Hepatocyte (in vitro differentiated cells): ENCODE measurements at regions not wholly inside any gene's neighbourhood (a gene's known extent, or its start where the extent isn't known, plus 50 kb on each side); places are given as distances from the start of the nearest gene placed in this dataset.

Experiments used
- DNase-seq: peaks from one replicate; pipeline ENCODE4 v3.0.0-alpha.2; 2016; ENCODE audit warnings: low spot score
- H2AFZ ChIP-seq: fragments of 200-600 bp; sonication (generic); 2 replicates; pipeline ENCODE4 v1.6.0; 2016; ENCODE audit warnings: antibody characterized with exemption, mild to moderate bottlenecking
- H3K27ac ChIP-seq: fragments of 200-600 bp; sonication (generic); 2 replicates; pipeline ENCODE4 v1.5.1; 2016; ENCODE audit warnings: mild to moderate bottlenecking
- H3K27me3 ChIP-seq: fragments of 200-600 bp; sonication (generic); 2 replicates; pipeline ENCODE4 v1.6.1; 2016
- H3K36me3 ChIP-seq: fragments of 200-600 bp; sonication (generic); replicated peaks from 2 replicates; pipeline ENCODE4 v1.5.1; 2016; ENCODE audit warnings: low read depth; ENCODE audit not compliant: insufficient read depth
- H3K4me1 ChIP-seq: fragments of 200-600 bp; sonication (generic); 2 replicates; pipeline ENCODE4 v1.5.1; 2016; ENCODE audit warnings: mild to moderate bottlenecking, moderate library complexity; ENCODE audit not compliant: insufficient read depth
- H3K4me2 ChIP-seq: fragments of 200-600 bp; sonication (generic); 2 replicates; pipeline ENCODE4 v1.6.0; 2016
- H3K4me3 ChIP-seq: fragments of 200-600 bp; sonication (generic); 2 replicates; pipeline ENCODE4 v1.5.1; 2016; ENCODE audit warnings: mild to moderate bottlenecking
- H3K79me2 ChIP-seq: fragments of 200-600 bp; sonication (generic); 2 replicates; pipeline ENCODE4 v1.6.0; 2017; ENCODE audit warnings: mild to moderate bottlenecking
- H3K9me2 ChIP-seq: fragments of 200-600 bp; sonication (generic); replicated peaks from 2 replicates; pipeline ENCODE4 v1.6.0; 2017; ENCODE audit warnings: mild to moderate bottlenecking; ENCODE audit not compliant: insufficient read depth
- H3K9me3 ChIP-seq: fragments of 200-600 bp; sonication (generic); 2 replicates; pipeline ENCODE4 v1.5.1; 2016; ENCODE audit warnings: low read depth, mild to moderate bottlenecking
- H4K20me1 ChIP-seq: fragments of 200-600 bp; sonication (generic); 2 replicates; pipeline ENCODE4 v1.6.0; 2016; ENCODE audit warnings: mild to moderate bottlenecking; ENCODE audit not compliant: insufficient read depth, poor library complexity, severe bottlenecking
- CTCF ChIP-seq: fragments of 200-600 bp; sonication (generic); IDR thresholded peaks from 2 replicates; pipeline ENCODE4 v1.5.1; 2016; ENCODE audit warnings: antibody characterized with exemption, mild to moderate bottlenecking; ENCODE audit not compliant: poor library complexity
- EZH2 ChIP-seq: fragments of 200-600 bp; sonication (generic); IDR thresholded peaks from 2 replicates; pipeline ENCODE4 v1.6.1; 2016; ENCODE audit warnings: antibody characterized with exemption, mild to moderate bottlenecking, borderline replicate concordance
- EZH2phosphoT487 ChIP-seq: fragments of 200-600 bp; sonication (generic); IDR thresholded peaks from one replicate; pipeline ENCODE4 v1.6.1; 2018; ENCODE audit warnings: antibody characterized with exemption, mild to moderate bottlenecking, low read depth, moderate library complexity; ENCODE audit not compliant: unreplicated experiment, severe bottlenecking
- WGBS: methylation state at CpG from one replicate; pipeline ENCODE4 v1.1.6; 2016; ENCODE audit warnings: low lambda C conversion rate; ENCODE audit errors: missing lambda C conversion rate; 5-methylcytosine and 5-hydroxymethylcytosine counted together

GRCh38 chr14:101250336-101250947 is 310.9 kb upstream of the DIO3 start:
- no peak overlapping the region for H3K27ac ChIP-seq
- no peaks in the 10 kb centered on the region for H3K4me1 ChIP-seq
- no peaks in the 10 kb centered on the region for H3K79me2 ChIP-seq
- no peaks in the 10 kb centered on the region for H3K36me3 ChIP-seq
- no peaks in the 10 kb centered on the region for H3K9me3 ChIP-seq
- H3K27me3 ChIP-seq: no peaks in the 10 kb centered on the region
- no peak for TF ChIP-seq EZH2phosphoT487
- TF ChIP-seq EZH2: no peak
- TF ChIP-seq CTCF: no peak
- H2AFZ ChIP-seq: no peak overlapping the region
- no peak overlapping the region for H3K4me3 ChIP-seq
- no peaks in the 10 kb centered on the region for H3K9me2 ChIP-seq
- H3K4me2 ChIP-seq: no peak overlapping the region
- no peaks in the 10 kb centered on the region for H4K20me1 ChIP-seq
- WGBS: 89% methylated on average over 17 of the region's 17 CpGs
- DNase-seq: no peak

- 98% methylated on average over 15 of the region's 15 CpGs for WGBS
- no peak for DNase-seq
- Histone ChIP-seq H3K9me3 (no peaks in the 10 kb centered on the region), H3K4me2 (no peak overlapping the region), H3K79me2 (no peaks in the 10 kb centered on the region), H3K9me2 (no peaks in the 10 kb centered on the region), H4K20me1 (no peaks in the 10 kb centered on the region), H3K27ac (no peak overlapping the region), H2AFZ (no peak overlapping the region), H3K4me3 (no peak overlapping the region), H3K4me1 (no peaks in the 10 kb centered on the region), H3K27me3 (no peaks in the 10 kb centered on the region), H3K36me3 (no peaks in the 10 kb centered on the region)
- TF ChIP-seq CTCF: no peak
- no peak for TF ChIP-seq EZH2
- no peak for TF ChIP-seq EZH2phosphoT487
These were observed 310.1 kb upstream of the DIO3 start for GRCh38 chr14:101250948-101251811.

GRCh38 chr14:101251812-101252442 is 309.4 kb upstream of the DIO3 start:
- Histone ChIP-seq H4K20me1 (no peaks in the 10 kb centered on the region), H3K4me3 (no peak overlapping the region), H3K36me3 (no peaks in the 10 kb centered on the region), H3K4me2 (no peak overlapping the region), H3K27ac (no peak overlapping the region), H2AFZ (no peak overlapping the region), H3K9me3 (no peaks in the 10 kb centered on the region), H3K79me2 (no peaks in the 10 kb centered on the region), H3K4me1 (no peaks in the 10 kb centered on the region), H3K9me2 (no peaks in the 10 kb centered on the region), H3K27me3 (no peaks in the 10 kb centered on the region)
- TF ChIP-seq CTCF (no peak), EZH2phosphoT487 (no peak), EZH2 (no peak)
- no peak for DNase-seq
- WGBS: 95% methylated on average over 15 of the region's 15 CpGs
